Activated CD4-positive, alpha-beta T cell treated with anti-CD3 and anti-CD28 coated beads, Interleukin-2, amount 10 ng/mL, durations not matched to agents 7 days and 5 days (primary cell): ENCODE measurements at regions not wholly inside any gene's neighbourhood (a gene's known extent, or its start where the extent isn't known, plus 50 kb on each side); places are given as distances from the start of the nearest gene placed in this dataset.
A peak's percentile ranks its signal among the peaks of the same experiment; 100 is the strongest.

ENCODE experiments used
- CTCF ChIA-PET: fragments of 350-600 bp; sonication (Branson Sonifier 250); formaldehyde crosslinking; loops from one replicate; lab custom pipeline; 2021; ENCODE audit warnings: antibody characterized with exemption; lab: Charles Lee
- POLR2A ChIA-PET: fragments of 350-600 bp; sonication (Branson Sonifier 250); formaldehyde crosslinking; loops from one replicate; lab custom pipeline; 2021; ENCODE audit warnings: antibody characterized with exemption; lab: Charles Lee
- DNase-seq: peaks from one replicate; pipeline ENCODE4 v3.0.0-alpha.2; 2020
- H3K27ac Mint-ChIP-seq: one replicate; pipeline ENCODE4 v1.8.0; 2021; ENCODE audit warnings: mild to moderate bottlenecking, moderate library complexity, mixed read lengths
- H3K27me3 Mint-ChIP-seq: one replicate; pipeline ENCODE4 v1.8.0; 2021; ENCODE audit warnings: mixed read lengths
- H3K36me3 Mint-ChIP-seq: one replicate; pipeline ENCODE4 v1.8.0; 2021; ENCODE audit warnings: low read depth, mixed read lengths
- H3K4me1 Mint-ChIP-seq: one replicate; pipeline ENCODE4 v1.8.0; 2021; ENCODE audit warnings: mixed read lengths
- H3K4me3 Mint-ChIP-seq: one replicate; pipeline ENCODE4 v1.8.0; 2021; ENCODE audit warnings: mild to moderate bottlenecking, moderate library complexity, mixed read lengths
- H3K9me3 Mint-ChIP-seq: one replicate; pipeline ENCODE4 v1.8.0; 2021; ENCODE audit warnings: mixed read lengths

DNA sequence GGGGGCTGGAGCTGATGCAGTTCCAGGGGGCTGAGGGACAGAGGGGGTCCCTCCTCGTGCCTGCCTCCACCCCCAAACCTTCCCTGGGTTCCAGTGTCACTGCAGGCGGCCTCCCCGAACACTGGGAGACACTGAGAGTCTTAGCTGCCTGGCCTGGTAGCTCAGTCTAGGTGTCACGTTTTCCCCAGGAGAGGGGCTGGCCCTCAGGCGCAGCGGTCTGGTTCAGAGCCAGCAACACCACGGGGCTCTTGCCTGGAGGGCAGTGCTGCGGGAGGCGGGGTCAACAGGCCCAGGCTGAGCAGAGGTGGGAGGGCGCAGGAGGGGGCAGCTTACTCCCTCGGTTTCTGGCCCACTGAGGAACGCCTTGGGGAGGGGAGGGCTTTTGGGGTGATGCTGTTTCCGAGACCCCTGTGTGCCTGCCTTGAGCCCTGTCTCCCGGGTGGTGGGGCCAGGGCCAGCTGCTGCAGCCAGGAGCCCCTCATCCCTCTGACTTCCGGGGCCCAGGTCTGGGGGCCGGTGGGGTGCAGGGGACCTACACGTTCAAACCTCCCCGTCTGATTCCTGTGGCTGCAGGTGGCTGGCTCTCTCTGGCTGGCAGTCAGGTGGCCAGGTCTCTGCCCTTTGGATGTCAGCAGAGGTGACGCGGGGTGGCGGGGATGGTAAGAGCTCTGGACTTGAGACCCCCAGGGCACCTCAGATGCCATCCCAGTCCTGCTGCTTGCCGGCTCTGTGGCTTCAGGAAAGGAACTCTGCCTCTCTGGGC, 89.3 kb upstream of the GSE1 start:
- no peak for DNase-seq
- H3K36me3 Mint-ChIP-seq = no peaks in the 10 kb centered on the region
- H3K9me3 Mint-ChIP-seq = no peaks in the 10 kb centered on the region
- CTCF ChIA-PET = no interaction called here
- POLR2A ChIA-PET = no interaction called here
- no peak overlapping the region for H3K27ac Mint-ChIP-seq
- no peak overlapping the region for H3K4me3 Mint-ChIP-seq
- no peaks in the 10 kb centered on the region for H3K27me3 Mint-ChIP-seq
- no peaks in the 10 kb centered on the region for H3K4me1 Mint-ChIP-seq

DNA sequence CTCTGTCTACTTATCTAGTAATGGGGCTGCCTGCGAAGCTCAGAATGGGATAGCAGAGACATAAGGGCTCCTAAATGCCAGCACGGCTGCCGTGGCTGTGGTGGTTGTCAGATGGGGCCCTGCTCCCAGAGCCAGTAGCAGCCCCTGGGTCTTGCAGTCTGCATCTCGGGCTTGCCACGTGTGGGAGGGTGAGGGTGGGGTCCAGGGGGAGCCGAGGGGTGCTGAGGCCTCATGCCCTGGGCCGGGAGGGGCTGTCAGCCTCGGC, 88.8 kb upstream of the GSE1 start:
- ChIA-PET POLR2A (no interaction called here), CTCF (no interaction called here)
- H3K27ac Mint-ChIP-seq = no peak overlapping the region

DNA sequence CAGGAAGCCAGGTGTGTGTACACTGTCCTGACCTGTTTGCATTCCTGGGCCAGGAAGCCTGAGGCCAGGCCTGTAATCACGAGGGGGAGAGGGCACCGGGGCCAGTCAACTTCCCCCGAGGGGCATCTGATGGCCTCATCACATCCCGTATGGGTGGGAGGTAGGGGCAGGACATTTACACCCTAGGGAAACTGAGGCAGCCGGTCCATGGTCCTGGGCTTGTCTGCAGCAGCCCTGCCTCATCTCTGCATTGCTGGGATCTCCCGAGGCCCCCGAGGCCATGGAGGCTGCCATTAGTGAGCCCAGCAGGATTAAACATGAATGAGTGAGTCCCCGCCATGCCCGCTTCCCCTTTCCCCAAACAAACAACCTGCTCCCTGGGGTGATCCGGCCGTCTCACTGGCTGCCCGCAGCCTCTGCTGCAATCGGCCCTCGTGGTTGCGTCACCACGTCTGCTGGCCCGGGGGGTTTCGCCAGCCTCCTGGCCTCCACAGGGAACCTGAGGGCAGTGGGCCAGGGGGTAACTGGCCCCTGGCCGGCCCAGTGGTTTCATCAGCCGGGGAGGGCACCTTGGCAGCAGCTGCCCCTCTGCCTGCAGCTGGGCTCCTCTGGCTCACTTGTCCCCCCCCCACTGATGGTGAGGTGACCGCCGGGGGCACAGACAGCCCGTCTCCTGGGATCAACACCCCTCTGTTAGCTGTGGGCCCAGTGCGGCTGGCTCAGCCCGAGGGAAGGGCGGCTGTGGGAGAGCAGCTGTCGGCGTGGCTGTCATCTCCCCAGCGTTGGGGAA, 88.3 kb upstream of the GSE1 start:
- Mint-ChIP-seq H3K27me3 (no peaks in the 10 kb centered on the region), H3K4me3 (no peak overlapping the region), H3K27ac (no peak overlapping the region), H3K36me3 (no peaks in the 10 kb centered on the region), H3K4me1 (no peaks in the 10 kb centered on the region), H3K9me3 (no peaks in the 10 kb centered on the region)
- DNase-seq = no peak
- ChIA-PET POLR2A (no interaction called here), CTCF (no interaction called here)

More for the DNA sequence above, 88.8 kb upstream of the GSE1 start:
- Mint-ChIP-seq H3K4me3 (no peak overlapping the region), H3K36me3 (no peaks in the 10 kb centered on the region), H3K27me3 (no peaks in the 10 kb centered on the region), H3K9me3 (no peaks in the 10 kb centered on the region), H3K4me1 (no peaks in the 10 kb centered on the region)
- DNase-seq = no peak

DNA sequence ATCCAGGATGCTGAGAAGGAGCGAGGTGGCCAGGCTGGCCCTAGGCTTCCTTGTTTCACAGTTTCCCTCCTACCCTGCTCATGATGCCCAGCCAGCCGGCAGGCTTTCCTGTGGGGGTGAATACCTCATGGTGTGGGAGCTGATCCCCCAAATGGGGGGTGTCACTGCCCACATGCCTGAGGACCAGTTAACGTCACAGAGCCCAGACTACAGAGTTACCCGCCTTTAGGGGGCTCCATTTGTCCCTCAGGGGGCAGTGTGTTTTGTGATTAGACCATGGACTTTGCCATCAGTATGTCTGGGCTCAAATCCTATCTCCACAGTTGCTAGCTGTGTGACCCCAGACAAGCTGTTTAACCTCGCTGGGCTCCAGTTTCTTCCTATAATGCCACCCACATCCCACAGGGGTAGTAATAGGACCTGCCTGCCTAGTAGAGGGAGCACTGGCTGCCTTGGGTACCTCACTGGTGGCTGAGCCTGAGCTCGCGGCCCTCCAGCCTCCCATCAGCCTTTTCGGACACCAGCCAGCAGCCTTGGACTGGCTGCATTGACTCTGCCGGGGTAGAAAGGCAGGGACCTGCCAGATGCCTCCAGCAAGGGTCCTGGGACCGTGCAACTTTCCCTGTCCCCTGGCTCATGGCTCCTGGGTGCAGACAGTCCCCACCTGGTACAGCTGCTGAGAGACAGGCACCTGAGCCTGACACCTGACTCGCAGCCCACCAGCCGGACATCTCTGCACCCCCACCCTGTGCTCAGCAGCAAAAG, 87.5 kb upstream of the GSE1 start:
- CTCF ChIA-PET = interaction anchor here (1.0 kb wide), 1 partner anchor 28 kb away, joined by 3 read pairs; no protein-coding TSS in a partner anchor
- no peaks in the 10 kb centered on the region for H3K27me3 Mint-ChIP-seq

DNA sequence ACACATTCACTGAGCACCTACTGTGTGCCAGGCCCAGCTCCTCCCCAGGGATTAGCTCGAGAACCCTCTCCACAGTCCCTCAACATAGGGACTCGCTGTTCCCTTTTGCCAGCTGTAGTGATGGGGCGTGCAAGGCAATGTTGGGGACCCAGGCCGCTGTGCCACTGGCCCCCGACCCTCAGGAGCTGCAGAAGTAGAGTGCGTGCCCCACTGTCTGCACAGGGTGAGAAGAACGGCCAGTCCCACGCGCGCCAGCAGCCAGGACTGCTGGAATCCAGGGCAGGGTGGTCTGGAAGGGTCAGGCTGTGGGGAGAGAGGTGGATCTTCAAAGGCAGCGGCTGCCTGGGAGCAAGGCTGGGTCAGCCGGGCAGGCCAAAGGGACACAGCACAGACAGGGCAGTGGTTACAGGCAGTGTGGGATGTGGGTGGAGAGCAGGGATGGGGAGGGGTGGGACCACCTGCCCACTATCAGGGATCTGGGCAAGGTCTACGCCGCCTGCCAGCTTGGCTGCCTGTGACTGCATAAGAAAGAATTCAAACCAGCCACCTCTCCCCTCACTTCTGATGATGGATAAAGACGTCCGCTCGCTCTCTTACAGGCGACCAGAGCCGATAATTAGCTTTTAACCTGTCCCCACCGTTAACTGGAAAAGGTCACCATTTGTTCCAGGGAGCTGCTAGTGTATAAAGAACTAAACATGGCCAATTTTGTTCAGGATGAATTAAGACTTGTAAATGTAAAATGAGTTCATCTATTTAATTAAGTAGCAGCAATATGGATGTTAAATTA, 86.7 kb upstream of the GSE1 start:
- no peaks in the 10 kb centered on the region for H3K27me3 Mint-ChIP-seq
- ChIA-PET CTCF (interaction anchor here (1.0 kb wide), 1 partner anchor 27 kb away, joined by 3 read pairs; no protein-coding TSS in a partner anchor), POLR2A (no interaction called here)
- DNase-seq = no peak
- no peak overlapping the region for H3K4me3 Mint-ChIP-seq
- H3K9me3 Mint-ChIP-seq = no peaks in the 10 kb centered on the region
- H3K4me1 Mint-ChIP-seq = no peaks in the 10 kb centered on the region
- no peak overlapping the region for H3K27ac Mint-ChIP-seq
- no peaks in the 10 kb centered on the region for H3K36me3 Mint-ChIP-seq

More for the DNA sequence above, 87.5 kb upstream of the GSE1 start:
- no peaks in the 10 kb centered on the region for H3K9me3 Mint-ChIP-seq
- no peak overlapping the region for H3K4me3 Mint-ChIP-seq
- H3K36me3 Mint-ChIP-seq = no peaks in the 10 kb centered on the region
- POLR2A ChIA-PET = no interaction called here
- no peak for DNase-seq
- H3K4me1 Mint-ChIP-seq = no peaks in the 10 kb centered on the region
- no peak overlapping the region for H3K27ac Mint-ChIP-seq

DNA sequence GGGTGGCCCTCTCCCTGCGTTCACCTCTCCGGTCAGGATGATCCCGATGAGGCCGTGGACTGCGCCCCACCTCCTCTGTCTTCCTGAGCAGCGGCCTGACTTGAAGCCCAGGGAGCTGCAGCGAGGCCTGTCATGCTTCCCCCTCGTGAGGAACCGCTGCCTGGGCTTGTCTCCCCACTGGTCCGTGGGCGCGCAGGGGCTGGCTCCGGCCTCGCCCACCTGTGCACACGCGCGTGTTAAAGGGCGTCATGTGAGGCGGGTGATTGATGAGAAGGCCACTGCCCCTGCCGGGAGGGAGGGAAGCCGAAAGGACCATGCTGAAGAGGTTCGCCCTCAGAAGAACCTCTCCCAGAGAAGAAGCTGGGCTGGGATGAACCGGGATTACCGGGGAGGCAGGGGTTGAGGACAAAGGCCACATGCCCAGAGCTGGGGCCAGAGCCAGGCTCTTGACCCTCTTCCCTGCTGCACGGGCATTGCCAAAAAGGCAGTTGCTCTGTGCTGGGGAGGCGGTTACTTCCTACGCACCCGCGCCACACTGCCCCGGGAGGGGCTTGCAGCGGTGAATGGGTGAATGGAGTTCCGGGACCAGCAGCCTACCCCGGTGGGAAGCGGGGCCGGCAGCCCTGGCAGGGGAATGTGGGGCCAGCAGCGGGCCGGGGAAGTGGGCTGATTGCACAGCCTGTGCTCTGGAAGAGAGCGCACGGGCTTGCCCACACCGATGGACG, 85.9 kb upstream of the GSE1 start:
- Mint-ChIP-seq H3K27ac (no peak overlapping the region), H3K27me3 (no peaks in the 10 kb centered on the region), H3K4me3 (no peak overlapping the region), H3K4me1 (no peaks in the 10 kb centered on the region), H3K9me3 (no peaks in the 10 kb centered on the region), H3K36me3 (no peaks in the 10 kb centered on the region)
- DNase-seq = no peak
- POLR2A ChIA-PET = no interaction called here
- CTCF ChIA-PET = no interaction called here

DNA sequence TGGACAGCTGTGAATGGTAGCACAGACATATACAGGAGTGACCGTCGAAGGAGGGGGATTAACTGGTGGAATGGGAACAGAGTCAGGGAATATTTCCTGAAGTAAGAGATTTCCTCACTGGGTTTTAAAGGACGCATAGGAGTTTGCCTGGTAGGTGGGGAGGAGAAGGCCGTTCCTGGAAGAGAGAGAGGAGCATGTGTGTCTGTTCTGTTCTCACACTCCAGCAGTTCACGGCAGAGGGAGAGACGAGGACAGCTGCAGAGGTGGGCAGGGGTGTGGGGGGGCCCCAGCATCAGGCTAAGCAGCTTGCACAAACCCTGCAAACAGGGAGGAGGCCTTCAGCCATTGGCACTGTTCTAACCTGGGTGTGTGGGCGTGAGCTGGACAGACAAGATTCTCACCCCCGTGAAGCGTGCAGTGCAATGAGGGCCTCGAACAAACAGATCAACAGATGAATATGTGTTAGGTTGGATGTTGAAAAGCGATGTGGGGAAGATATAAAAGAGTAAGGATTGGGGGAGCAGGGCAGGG, 85.3 kb upstream of the GSE1 start:
- POLR2A ChIA-PET = no interaction called here
- CTCF ChIA-PET = interaction anchor here (1.1 to 1.8 kb wide), 3 partner anchors 32 to 45 kb away, joined by 3 to 4 read pairs (median 4); no protein-coding TSS in a partner anchor
- no peaks in the 10 kb centered on the region for H3K27me3 Mint-ChIP-seq
- no peaks in the 10 kb centered on the region for H3K4me1 Mint-ChIP-seq
- no peaks in the 10 kb centered on the region for H3K36me3 Mint-ChIP-seq
- H3K4me3 Mint-ChIP-seq = no peak overlapping the region
- H3K9me3 Mint-ChIP-seq = no peaks in the 10 kb centered on the region
- DNase-seq = no peak
- no peak overlapping the region for H3K27ac Mint-ChIP-seq

DNA sequence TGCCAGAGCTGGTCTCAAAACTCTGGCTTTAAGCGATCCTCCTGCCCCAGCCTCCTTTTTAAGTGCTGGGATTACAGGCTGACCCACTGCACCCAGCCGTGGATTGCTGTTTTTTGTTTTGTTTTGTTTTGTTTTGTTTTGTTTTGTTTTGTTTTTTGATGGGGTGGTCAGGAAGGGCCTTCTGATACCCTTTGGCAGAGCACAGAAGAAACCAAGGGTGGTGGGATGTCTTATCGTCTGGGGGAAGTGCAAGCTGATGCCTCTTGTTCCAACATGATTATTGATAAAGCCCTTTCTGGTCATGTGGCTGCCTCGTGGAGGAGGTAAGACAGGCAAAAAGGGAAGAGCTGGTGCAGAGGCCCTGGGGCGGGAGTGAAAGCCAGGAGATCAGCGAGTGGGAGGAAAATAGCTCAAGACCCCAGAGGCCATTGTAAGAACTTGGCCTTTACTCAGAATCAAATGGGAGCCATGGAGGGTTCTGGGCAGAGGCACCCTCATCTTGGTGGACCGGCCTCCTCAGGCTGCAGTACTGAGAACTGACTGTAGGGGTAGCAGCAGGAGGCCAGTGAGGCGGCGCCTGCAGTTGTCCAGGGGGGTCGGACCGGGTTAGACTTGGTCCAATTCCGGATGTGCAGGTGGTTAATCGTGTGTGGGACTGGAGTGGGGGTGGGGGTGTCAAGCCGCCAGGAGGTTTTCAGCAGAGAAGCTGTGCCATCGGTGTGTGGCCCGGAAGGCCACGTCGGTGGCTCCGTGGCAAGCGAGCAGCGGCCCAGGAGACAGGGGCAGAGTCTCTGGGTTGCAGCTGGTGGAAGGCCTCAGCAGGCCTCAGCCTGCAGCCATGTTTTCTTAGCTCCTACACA, 84.4 kb upstream of the GSE1 start:
- CTCF ChIA-PET = interaction anchor here (0.6 to 2.0 kb wide), 7 partner anchors 9 to 396 kb away, joined by 3 to 10 read pairs (median 4); no protein-coding TSS in a partner anchor
- POLR2A ChIA-PET = no interaction called here
- no peak overlapping the region for H3K27ac Mint-ChIP-seq
- DNase-seq = peak; percentile 15
- no peak overlapping the region for H3K4me3 Mint-ChIP-seq
- no peaks in the 10 kb centered on the region for H3K9me3 Mint-ChIP-seq
- no peaks in the 10 kb centered on the region for H3K4me1 Mint-ChIP-seq
- no peaks in the 10 kb centered on the region for H3K27me3 Mint-ChIP-seq
- no peaks in the 10 kb centered on the region for H3K36me3 Mint-ChIP-seq

DNA sequence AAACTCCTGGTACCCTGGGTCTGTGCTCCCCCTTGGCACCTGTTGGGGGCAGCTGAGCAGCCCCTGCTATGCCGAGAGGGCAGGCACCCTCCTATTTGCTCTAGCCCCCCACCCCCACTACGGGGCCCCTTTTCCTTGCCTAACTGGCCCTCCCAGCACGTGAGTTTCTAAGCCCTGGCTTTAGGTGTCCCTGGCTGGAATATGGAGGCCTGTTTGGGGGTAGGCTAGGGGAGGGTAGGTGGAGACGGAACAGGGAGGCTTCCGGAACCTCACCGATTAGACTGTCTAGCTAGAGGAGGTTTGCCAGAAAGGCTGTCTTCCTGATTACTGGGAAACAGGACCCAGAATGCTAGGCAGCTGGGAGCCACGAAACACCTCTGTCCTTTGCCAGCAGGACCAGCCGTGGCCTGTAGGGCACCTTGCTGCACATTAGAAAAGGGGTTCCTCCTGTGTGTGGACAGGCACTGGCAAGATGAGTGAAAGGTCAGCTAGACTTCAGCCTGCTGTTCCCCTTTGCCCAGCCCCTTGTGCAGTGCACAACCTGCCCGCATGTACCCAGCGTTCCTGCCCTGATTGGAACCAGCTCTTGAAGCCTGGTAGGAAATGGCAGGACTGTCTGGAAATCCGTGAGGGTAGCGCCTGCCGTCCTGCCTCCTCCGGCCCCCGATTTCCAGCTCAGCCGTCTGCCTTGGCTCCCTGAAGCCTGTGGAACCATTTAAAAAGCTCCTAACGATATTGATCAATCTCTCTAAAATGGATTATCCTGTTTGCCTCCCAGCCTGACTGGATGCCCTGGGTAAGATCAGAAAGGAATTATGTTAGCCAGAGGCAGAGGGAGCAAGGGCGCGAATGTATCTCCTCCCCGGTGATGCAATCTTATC, 83.4 kb upstream of the GSE1 start:
- Mint-ChIP-seq H3K27ac (no peak overlapping the region), H3K9me3 (no peaks in the 10 kb centered on the region), H3K4me3 (no peak overlapping the region), H3K36me3 (no peaks in the 10 kb centered on the region), H3K4me1 (no peaks in the 10 kb centered on the region), H3K27me3 (no peaks in the 10 kb centered on the region)
- no peak for DNase-seq
- POLR2A ChIA-PET = no interaction called here
- CTCF ChIA-PET = interaction anchor here (0.5 to 2.0 kb wide), 6 partner anchors 8 to 186 kb away, joined by 4 to 10 read pairs (median 4); no protein-coding TSS in a partner anchor

DNA sequence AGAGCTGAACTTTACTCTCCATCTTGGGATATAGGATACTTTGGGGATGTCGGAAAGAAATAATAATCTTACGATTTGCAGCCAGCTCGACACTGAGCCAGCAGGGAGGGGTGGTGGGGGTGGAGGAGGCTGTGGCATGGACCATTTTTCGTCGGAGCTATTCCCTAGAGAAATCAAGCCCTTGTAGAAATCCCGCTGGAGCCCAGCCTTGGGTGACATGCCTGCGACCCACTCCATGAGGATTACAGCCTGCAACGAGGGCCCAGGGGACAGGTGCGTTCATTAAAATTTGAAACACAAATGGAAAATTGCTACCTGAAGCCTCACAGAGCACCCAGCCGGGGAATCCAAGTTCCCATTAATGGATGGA, 82.8 kb upstream of the GSE1 start:
- no peaks in the 10 kb centered on the region for H3K4me1 Mint-ChIP-seq
- ChIA-PET POLR2A (no interaction called here), CTCF (interaction anchor here (0.5 to 2.0 kb wide), 3 partner anchors 22 to 186 kb away, joined by 4 to 10 read pairs (median 5); no protein-coding TSS in a partner anchor)
- no peaks in the 10 kb centered on the region for H3K27me3 Mint-ChIP-seq
- no peak for DNase-seq
- H3K4me3 Mint-ChIP-seq = no peak overlapping the region
- no peaks in the 10 kb centered on the region for H3K9me3 Mint-ChIP-seq
- no peaks in the 10 kb centered on the region for H3K36me3 Mint-ChIP-seq
- H3K27ac Mint-ChIP-seq = no peak overlapping the region
